GM23338 (cell line): ENCODE measurements at regions not wholly inside any gene's neighbourhood (a gene's known extent, or its start where the extent isn't known, plus 50 kb on each side); places are given as distances from the start of the nearest gene placed in this dataset.

Experiments
- ATAC-seq: fragments of 200-7000 bp; cut with Tn5 transposase; 3 replicates; pipeline ENCODE4 v1.9.1; 2020
- DNase-seq: peaks from one replicate; pipeline ENCODE4 v3.0.0-alpha.2; 2015; ENCODE audit warnings: low spot score
- H2AFZ ChIP-seq: fragments of 200-600 bp; sonication (generic); 2 replicates; pipeline ENCODE4 v1.8.0; 2016; ENCODE audit warnings: antibody characterized with exemption, mild to moderate bottlenecking, moderate library complexity
- H3F3A ChIP-seq: fragments of 200-600 bp; sonication (generic); replicated peaks from 2 replicates; pipeline ENCODE4 v1.8.0; 2017; ENCODE audit warnings: antibody characterized with exemption, mixed run types, low read depth
- H3K27ac ChIP-seq: fragments of 200-600 bp; sonication (generic); 2 replicates; pipeline ENCODE4 v1.6.1; 2016; ENCODE audit warnings: low read depth
- H3K27me3 ChIP-seq: fragments of 200-600 bp; sonication (generic); 2 replicates; pipeline ENCODE4 v1.8.0; 2016; ENCODE audit warnings: mild to moderate bottlenecking, mixed run types, moderate library complexity; ENCODE audit not compliant: insufficient read depth
- H3K36me3 ChIP-seq: fragments of 200-600 bp; sonication (generic); 2 replicates; pipeline ENCODE4 v1.8.0; 2016; ENCODE audit warnings: mild to moderate bottlenecking; ENCODE audit not compliant: insufficient read depth
- H3K4me1 ChIP-seq: fragments of 200-600 bp; sonication (generic); 2 replicates; pipeline ENCODE4 v1.8.0; 2016; ENCODE audit warnings: mild to moderate bottlenecking, moderate library complexity; ENCODE audit not compliant: insufficient read depth
- H3K4me2 ChIP-seq: fragments of 200-600 bp; sonication (generic); 2 replicates; pipeline ENCODE4 v1.7.1; 2017; ENCODE audit warnings: mixed run types
- H3K4me3 ChIP-seq: fragments of 200-600 bp; sonication (generic); 2 replicates; pipeline ENCODE4 v1.6.1; 2016; ENCODE audit warnings: mixed run types
- H3K79me2 ChIP-seq: fragments of 200-600 bp; sonication (generic); replicated peaks from 2 replicates; pipeline ENCODE4 v1.8.0; 2017; ENCODE audit warnings: mild to moderate bottlenecking; ENCODE audit not compliant: insufficient read depth
- H3K9me2 ChIP-seq: fragments of 200-600 bp; sonication (generic); 2 replicates; pipeline ENCODE4 v1.8.0; 2017; ENCODE audit not compliant: insufficient read depth
- H4K20me1 ChIP-seq: fragments of 200-600 bp; sonication (generic); replicated peaks from 2 replicates; pipeline ENCODE4 v1.8.0; 2017; ENCODE audit warnings: mild to moderate bottlenecking; ENCODE audit not compliant: insufficient read depth
- H3K27ac Mint-ChIP-seq: 2 replicates; pipeline ENCODE4 v1.8.0; 2020; ENCODE audit warnings: inconsistent platforms, mild to moderate bottlenecking, moderate library complexity, mixed read lengths
- H3K27me3 Mint-ChIP-seq: 3 replicates; pipeline ENCODE4 v1.8.0; 2022; ENCODE audit warnings: low read depth, mild to moderate bottlenecking, moderate library complexity, mixed read lengths, inconsistent platforms; ENCODE audit not compliant: insufficient read depth, poor library complexity
- H3K36me3 Mint-ChIP-seq: 3 replicates; pipeline ENCODE4 v1.8.0; 2021; ENCODE audit warnings: low read depth, mild to moderate bottlenecking, inconsistent platforms, moderate library complexity, mixed read lengths
- H3K4me1 Mint-ChIP-seq: 3 replicates; pipeline ENCODE4 v1.8.0; 2020; ENCODE audit warnings: mild to moderate bottlenecking, inconsistent platforms, mixed read lengths
- H3K4me3 Mint-ChIP-seq: 3 replicates; pipeline ENCODE4 v1.8.0; 2021; ENCODE audit warnings: moderate library complexity, mild to moderate bottlenecking, inconsistent platforms, mixed read lengths
- H3K9me3 Mint-ChIP-seq: 3 replicates; pipeline ENCODE4 v1.8.0; 2020; ENCODE audit warnings: moderate library complexity, mild to moderate bottlenecking, inconsistent platforms, mixed read lengths
- CREB1 ChIP-seq: fragments of 250-450 bp; sonication (Bioruptor Pico); IDR thresholded peaks from 2 replicates; pipeline ENCODE4 v1.5.0; 2020; ENCODE audit warnings: low read depth, mild to moderate bottlenecking, moderate library complexity
- CTCF ChIP-seq, 2 experiments: fragments of 200-600 bp in 1 of 2; sonication (generic) in 1 of 2; conservative IDR thresholded peaks; 2 replicates each; pipeline versions ENCODE4 v1.5.1 to v1.6.1; 2016 to 2017; ENCODE audit warnings: antibody characterized with exemption in 2 of 2, low read depth in 2 of 2, mild to moderate bottlenecking in 2 of 2, moderate library complexity in 1 of 2
- ETS1 ChIP-seq: IDR thresholded peaks from 2 replicates; pipeline ENCODE4 v1.6.1; 2016; ENCODE audit warnings: antibody characterized with exemption
- EZH2 ChIP-seq: fragments of 200-600 bp; sonication (generic); IDR thresholded peaks from one replicate; pipeline ENCODE4 v1.8.0; 2017; ENCODE audit warnings: antibody characterized with exemption, mild to moderate bottlenecking, low read depth; ENCODE audit not compliant: unreplicated experiment
- EZH2phosphoT487 ChIP-seq: fragments of 200-600 bp; sonication (generic); IDR thresholded peaks from one replicate; pipeline ENCODE4 v1.8.1; 2018; ENCODE audit warnings: antibody characterized with exemption; ENCODE audit not compliant: unreplicated experiment
- JUNB ChIP-seq: IDR thresholded peaks from one replicate; pipeline ENCODE4 v1.6.1; 2016; ENCODE audit warnings: antibody characterized with exemption; ENCODE audit not compliant: unreplicated experiment
- NANOG ChIP-seq: IDR thresholded peaks from 2 replicates; pipeline ENCODE4 v1.6.1; 2016; ENCODE audit warnings: antibody characterized with exemption, borderline replicate concordance
- POLR2AphosphoS5 ChIP-seq: IDR thresholded peaks from 2 replicates; pipeline ENCODE4 v1.6.1; 2016; ENCODE audit warnings: antibody characterized with exemption, low read depth
- REST ChIP-seq: IDR thresholded peaks from one replicate; pipeline ENCODE4 v1.6.1; 2018; ENCODE audit warnings: antibody characterized with exemption; ENCODE audit not compliant: unreplicated experiment
- STAT1 ChIP-seq: IDR thresholded peaks from one replicate; pipeline ENCODE4 v1.6.1; 2016; ENCODE audit warnings: antibody characterized with exemption; ENCODE audit not compliant: unreplicated experiment
- ZNF114 ChIP-seq: fragments of 250-450 bp; sonication (Bioruptor Pico); IDR thresholded peaks from 2 replicates; pipeline ENCODE4 v1.5.0; 2020; ENCODE audit warnings: mild to moderate bottlenecking, moderate library complexity
- ZNF331 ChIP-seq: fragments of 250-450 bp; sonication (Bioruptor Pico); IDR thresholded peaks from 2 replicates; pipeline ENCODE4 v1.5.0; 2020; ENCODE audit warnings: low read depth, mild to moderate bottlenecking, moderate library complexity
- ZNF462 ChIP-seq: fragments of 250-450 bp; sonication (Bioruptor Pico); IDR thresholded peaks from 2 replicates; pipeline ENCODE4 v1.5.0; 2020; ENCODE audit warnings: mild to moderate bottlenecking, moderate library complexity

- Mint-ChIP-seq H3K9me3 (no peaks in the 10 kb centered on the region), H3K4me3 (no peak overlapping the region), H3K27ac (no peak overlapping the region), H3K27me3 (no peaks in the 10 kb centered on the region), H3K4me1 (no peaks in the 10 kb centered on the region), H3K36me3 (no peaks in the 10 kb centered on the region)
- ATAC-seq (no peak), DNase-seq (no peak)
- Histone ChIP-seq H3K9me2 (no peaks in the 10 kb centered on the region), H3K36me3 (no peaks in the 10 kb centered on the region), H3K4me3 (no peak overlapping the region), H3K4me1 (no peaks in the 10 kb centered on the region), H3F3A (no peaks in the 10 kb centered on the region), H3K27ac (no peak overlapping the region), H3K27me3 (no peaks in the 10 kb centered on the region), H2AFZ (no peak overlapping the region), H4K20me1 (no peaks in the 10 kb centered on the region), H3K4me2 (no peak overlapping the region), H3K79me2 (no peaks in the 10 kb centered on the region)
- TF ChIP-seq EZH2phosphoT487: no peak
- TF ChIP-seq EZH2: no peak
- TF ChIP-seq ZNF331 (CRISPR knock-in tag): no peak
- TF ChIP-seq ZNF462 (CRISPR knock-in tag): no peak
- no peak for TF ChIP-seq CTCF (conservative IDR thresholded peaks at IDR 0.05; ENCODE audit: low read depth in 2 of 2)
- no peak for TF ChIP-seq JUNB
- TF ChIP-seq STAT1: no peak
- no peak for TF ChIP-seq CREB1
- TF ChIP-seq ETS1: no peak
- TF ChIP-seq REST: no peak
- no peak for TF ChIP-seq POLR2AphosphoS5
- TF ChIP-seq ZNF114 (CRISPR knock-in tag): no peak
- no peak for TF ChIP-seq NANOG
Observed at GRCh38 chr5:156218367-156219158, 108.4 kb upstream of the SGCD start.
